ENCODE measurements at regions not wholly inside any gene's neighbourhood (a gene's known extent, or its start where the extent isn't known, plus 50 kb on each side); places are given as distances from the start of the nearest gene placed in this dataset.

GRCh38 chr16:6284731-6285130 is 1047.9 kb upstream of the RBFOX1 start:
- Mint-ChIP-seq H3K4me3 (ENCODE audit: unreplicated experiment) (no peak overlapping the region), H3K27me3 (ENCODE audit: unreplicated experiment) (peaks cover 2% of the 10 kb centered on the region), H3K9me3 (ENCODE audit: unreplicated experiment) (peaks cover 6% of the 10 kb centered on the region), H3K4me1 (ENCODE audit: low read depth, unreplicated experiment) (no peaks in the 10 kb centered on the region), H3K36me3 (ENCODE audit: unreplicated experiment) (no peaks in the 10 kb centered on the region), H3K27ac (ENCODE audit: unreplicated experiment) (no peak overlapping the region)
- no peak for DNase-seq
- TF ChIP-seq CTCF (IDR thresholded peaks at IDR 0.05; ENCODE audit: partially characterized antibody, unreplicated experiment) = no peak

- no peaks in the 10 kb centered on the region for H3K36me3 Mint-ChIP-seq (ENCODE audit: unreplicated experiment)
- no peaks in the 10 kb centered on the region for H3K4me1 Mint-ChIP-seq (ENCODE audit: low read depth, unreplicated experiment)
- H3K4me3 Mint-ChIP-seq (ENCODE audit: unreplicated experiment) = no peak overlapping the region
- TF ChIP-seq CTCF (IDR thresholded peaks at IDR 0.05; ENCODE audit: partially characterized antibody, unreplicated experiment) = no peak
- no peak for DNase-seq
- peaks cover 4% of the 10 kb centered on the region for H3K9me3 Mint-ChIP-seq (ENCODE audit: unreplicated experiment)
- no peak overlapping the region for H3K27ac Mint-ChIP-seq (ENCODE audit: unreplicated experiment)
- H3K27me3 Mint-ChIP-seq (ENCODE audit: unreplicated experiment) = peaks cover 2% of the 10 kb centered on the region
These were observed 1050.7 kb upstream of the RBFOX1 start for GRCh38 chr16:6281994-6282393.

- peaks cover 4% of the 10 kb centered on the region for H3K9me3 Mint-ChIP-seq (ENCODE audit: unreplicated experiment)
- DNase-seq = no peak
- H3K27ac Mint-ChIP-seq (ENCODE audit: unreplicated experiment) = no peak overlapping the region
- H3K36me3 Mint-ChIP-seq (ENCODE audit: unreplicated experiment) = no peaks in the 10 kb centered on the region
- H3K27me3 Mint-ChIP-seq (ENCODE audit: unreplicated experiment) = peaks cover 2% of the 10 kb centered on the region
- H3K4me3 Mint-ChIP-seq (ENCODE audit: unreplicated experiment) = no peak overlapping the region
- no peak for TF ChIP-seq CTCF (IDR thresholded peaks at IDR 0.05; ENCODE audit: partially characterized antibody, unreplicated experiment)
- H3K4me1 Mint-ChIP-seq (ENCODE audit: low read depth, unreplicated experiment) = no peaks in the 10 kb centered on the region
These were observed 1051.4 kb upstream of the RBFOX1 start for GRCh38 chr16:6281274-6281673.

GRCh38 chr16:6280055-6280454 is 1052.6 kb upstream of the RBFOX1 start:
- Mint-ChIP-seq H3K27me3 (ENCODE audit: unreplicated experiment) (peaks cover 2% of the 10 kb centered on the region), H3K4me3 (ENCODE audit: unreplicated experiment) (no peak overlapping the region), H3K9me3 (ENCODE audit: unreplicated experiment) (peaks cover 2% of the 10 kb centered on the region), H3K36me3 (ENCODE audit: unreplicated experiment) (no peaks in the 10 kb centered on the region), H3K4me1 (ENCODE audit: low read depth, unreplicated experiment) (no peaks in the 10 kb centered on the region), H3K27ac (ENCODE audit: unreplicated experiment) (no peak overlapping the region)
- no peak for DNase-seq
- TF ChIP-seq CTCF (IDR thresholded peaks at IDR 0.05; ENCODE audit: partially characterized antibody, unreplicated experiment) = no peak

- DNase-seq = no peak
- Mint-ChIP-seq H3K27me3 (ENCODE audit: unreplicated experiment) (peaks cover 2% of the 10 kb centered on the region), H3K4me3 (ENCODE audit: unreplicated experiment) (no peak overlapping the region), H3K36me3 (ENCODE audit: unreplicated experiment) (no peaks in the 10 kb centered on the region), H3K9me3 (ENCODE audit: unreplicated experiment) (peaks cover 2% of the 10 kb centered on the region), H3K4me1 (ENCODE audit: low read depth, unreplicated experiment) (no peaks in the 10 kb centered on the region), H3K27ac (ENCODE audit: unreplicated experiment) (no peak overlapping the region)
- no peak for TF ChIP-seq CTCF (IDR thresholded peaks at IDR 0.05; ENCODE audit: partially characterized antibody, unreplicated experiment)
These were observed 1053.4 kb upstream of the RBFOX1 start for GRCh38 chr16:6279286-6279685.

All from glutamatergic neuron (in vitro differentiated cells).